H1 (cell line): ENCODE measurements at regions not wholly inside any gene's neighbourhood (a gene's known extent, or its start where the extent isn't known, plus 50 kb on each side); places are given as distances from the start of the nearest gene placed in this dataset.

Source experiments
- CTCF ChIA-PET: fragments of 300-600 bp; sonication (Branson Sonifier 250); formaldehyde crosslinking; loops from one replicate; lab custom pipeline; 2021; ENCODE audit not compliant: partially characterized antibody; lab: Charles Lee
- POLR2A ChIA-PET: fragments of 300-600 bp; sonication (Branson Sonifier 250); formaldehyde crosslinking; loops from one replicate; lab custom pipeline; 2021; ENCODE audit warnings: inconsistent platforms; ENCODE audit not compliant: partially characterized antibody; lab: Charles Lee
- DNase-seq, 2 experiments: peaks; one replicate each; pipeline versions ENCODE4 v3.0.0 to v3.0.0-alpha.2; 2010 to 2022; ENCODE audit warnings: low spot score in 2 of 2, low read depth in 1 of 2, mixed read lengths in 1 of 2
- FAIRE-seq: peaks from 2 replicates; lab custom pipeline; 2011; peaks lifted over from hg19 to GRCh38; lab: Jason Lieb, UNC
- H2AFZ ChIP-seq: 2 replicates; pipeline ENCODE4 v1.8.1; 2012; ENCODE audit warnings: low read length, inconsistent platforms
- H2AK5ac ChIP-seq: 2 replicates; pipeline ENCODE4 v1.6.1; 2013; ENCODE audit warnings: low read depth, low read length
- H2BK120ac ChIP-seq: replicated peaks from 2 replicates; pipeline ENCODE3; 2013; ENCODE audit warnings: low read depth, low read length, inconsistent platforms
- H2BK12ac ChIP-seq: 2 replicates; pipeline ENCODE4 v1.6.1; 2013; ENCODE audit warnings: low read depth, low read length
- H2BK15ac ChIP-seq: 2 replicates; pipeline ENCODE4 v1.6.1; 2013; ENCODE audit warnings: low read length
- H2BK20ac ChIP-seq: 2 replicates; pipeline ENCODE4 v1.6.1; 2013; ENCODE audit warnings: low read length
- H2BK5ac ChIP-seq: 2 replicates; pipeline ENCODE4 v1.6.1; 2013; ENCODE audit warnings: low read depth, low read length
- H3K14ac ChIP-seq: 2 replicates; pipeline ENCODE4 v1.6.1; 2013; ENCODE audit warnings: inconsistent platforms; ENCODE audit not compliant: insufficient read length
- H3K18ac ChIP-seq: 2 replicates; pipeline ENCODE4 v1.6.1; 2013; ENCODE audit warnings: low read length; ENCODE audit errors: extremely low read depth
- H3K23ac ChIP-seq: 2 replicates; pipeline ENCODE4 v1.6.1; 2013; ENCODE audit warnings: inconsistent platforms; ENCODE audit not compliant: insufficient read length
- H3K23me2 ChIP-seq: 2 replicates; pipeline ENCODE4 v1.6.1; 2013; ENCODE audit warnings: low read depth, low read length
- H3K27ac ChIP-seq: 2 replicates; pipeline ENCODE4 v1.6.1; 2011; ENCODE audit warnings: low read depth, low read length, inconsistent platforms
- H3K27me3 ChIP-seq, 4 experiments: replicated peaks in 1 of 4; 1 replicate in 1 of 4; 2 replicates in 3 of 4; pipeline versions ENCODE4 v1.6.1 to v1.8.1; 2011 to 2013; ENCODE audit warnings: low read length in 3 of 4, mild to moderate bottlenecking in 3 of 4, inconsistent platforms in 2 of 4, mixed read lengths in 2 of 4, moderate library complexity in 1 of 4; ENCODE audit not compliant: control insufficient read depth in 3 of 4, insufficient read depth in 3 of 4; ENCODE audit errors: extremely low read depth in 1 of 4
- H3K36me3 ChIP-seq, 4 experiments: 2 replicates each; pipeline versions ENCODE4 v1.6.1 to v1.8.1; 2011 to 2013; ENCODE audit warnings: mild to moderate bottlenecking in 4 of 4, low read length in 3 of 4, moderate library complexity in 2 of 4, control low read depth in 1 of 4, inconsistent platforms in 1 of 4; ENCODE audit not compliant: insufficient read depth in 4 of 4, control insufficient read depth in 2 of 4
- H3K4ac ChIP-seq: replicated peaks from 2 replicates; pipeline ENCODE3; 2013; ENCODE audit warnings: low read length, low read depth, mixed read lengths, inconsistent platforms; ENCODE audit not compliant: insufficient read length
- H3K4me1 ChIP-seq, 4 experiments: replicated peaks in 1 of 4; 1 replicate in 1 of 4; 2 replicates in 3 of 4; pipeline versions ENCODE4 v1.6.1 to v1.8.1; 2011 to 2013; ENCODE audit warnings: low read length in 3 of 4, inconsistent platforms in 2 of 4, mixed read lengths in 1 of 4; ENCODE audit not compliant: insufficient read depth in 4 of 4, control insufficient read depth in 3 of 4
- H3K4me2 ChIP-seq, 2 experiments: 2 replicates each; pipeline versions ENCODE4 v1.6.1 to v1.8.1; 2011 to 2013; ENCODE audit warnings: low read depth in 2 of 2, low read length in 2 of 2, control low read depth in 1 of 2, inconsistent platforms in 1 of 2, mild to moderate bottlenecking in 1 of 2; ENCODE audit not compliant: insufficient read depth in 1 of 2
- H3K4me3 ChIP-seq, 4 experiments: fragments of 200-600, 300-600 bp in 1 of 4; sonication (generic), shearing (Covaris generic), sonication (Bioruptor Twin) in 1 of 4; 2 replicates each; pipeline versions ENCODE4 v1.5.1 to v1.8.1; 2011 to 2016; ENCODE audit warnings: low read length in 4 of 4, low read depth in 3 of 4, control low read depth in 2 of 4, inconsistent platforms in 2 of 4, mild to moderate bottlenecking in 2 of 4, mixed read lengths in 1 of 4, moderate library complexity in 1 of 4; ENCODE audit not compliant: insufficient read depth in 2 of 4; ENCODE audit errors: extremely low read depth in 1 of 4
- H3K56ac ChIP-seq: replicated peaks from 2 replicates; pipeline ENCODE3; 2013; ENCODE audit warnings: low read depth, mild to moderate bottlenecking, mixed read lengths, low read length, inconsistent platforms; ENCODE audit not compliant: insufficient read length
- H3K79me1 ChIP-seq: 2 replicates; pipeline ENCODE4 v1.6.1; 2013; ENCODE audit warnings: low read depth, low read length, control low read depth
- H3K79me2 ChIP-seq, 2 experiments: 2 replicates each; pipeline versions ENCODE4 v1.6.1 to v1.8.1; 2012 to 2013; ENCODE audit warnings: low read length in 2 of 2, mild to moderate bottlenecking in 2 of 2, inconsistent platforms in 1 of 2; ENCODE audit not compliant: insufficient read depth in 2 of 2, control insufficient read depth in 1 of 2
- H3K9ac ChIP-seq, 4 experiments: replicated peaks in 1 of 4; 1 replicate in 1 of 4; 2 replicates in 3 of 4; pipeline versions ENCODE4 v1.6.1 to v1.8.1; 2011 to 2013; ENCODE audit warnings: low read depth in 3 of 4, low read length in 3 of 4, control low read depth in 2 of 4, mild to moderate bottlenecking in 2 of 4, moderate library complexity in 2 of 4, inconsistent platforms in 1 of 4; ENCODE audit errors: extremely low read depth in 1 of 4
- H3K9me3 ChIP-seq, 2 experiments: 2 replicates each; pipeline versions ENCODE4 v1.6.1 to v1.8.1; 2012 to 2013; ENCODE audit warnings: mild to moderate bottlenecking in 2 of 2, moderate library complexity in 2 of 2, control low read depth in 1 of 2, inconsistent platforms in 1 of 2, low read depth in 1 of 2, low read length in 1 of 2, mixed read lengths in 1 of 2; ENCODE audit not compliant: insufficient read depth in 2 of 2
- H4K20me1 ChIP-seq, 2 experiments: replicated peaks in 1 of 2; 2 replicates each; pipeline versions ENCODE3 to v1.8.1; 2011 to 2013; ENCODE audit warnings: inconsistent platforms in 2 of 2, low read length in 2 of 2, mild to moderate bottlenecking in 1 of 2; ENCODE audit not compliant: insufficient read depth in 2 of 2, control insufficient read depth in 1 of 2
- H4K5ac ChIP-seq: 2 replicates; pipeline ENCODE4 v1.6.1; 2013; ENCODE audit warnings: low read length, low read depth, mixed read lengths, inconsistent platforms; ENCODE audit not compliant: insufficient read length
- H4K8ac ChIP-seq: 2 replicates; pipeline ENCODE4 v1.8.0; 2013; ENCODE audit warnings: mild to moderate bottlenecking, moderate library complexity, low read length, inconsistent platforms; ENCODE audit not compliant: insufficient read depth; ENCODE audit errors: extremely low read depth
- H4K91ac ChIP-seq: replicated peaks from 2 replicates; pipeline ENCODE3; 2013; ENCODE audit warnings: low read length, mixed read lengths, inconsistent platforms; ENCODE audit not compliant: insufficient read length
- ATF2 ChIP-seq: IDR thresholded peaks from 2 replicates; pipeline ENCODE4 v1.6.1; 2012; ENCODE audit warnings: low read length, inconsistent platforms
- CHD1 ChIP-seq: IDR thresholded peaks from 2 replicates; pipeline ENCODE4 v1.6.1; 2012; ENCODE audit warnings: low read depth, low read length, improper control_type of control experiment
- CHD2 ChIP-seq: IDR thresholded peaks from 2 replicates; pipeline ENCODE4 v1.6.1; 2012; ENCODE audit warnings: low read length, improper control_type of control experiment
- EGR1 ChIP-seq: IDR thresholded peaks from 2 replicates; pipeline ENCODE4 v1.6.1; 2011; ENCODE audit warnings: low read depth, low read length, borderline replicate concordance
- EP300 ChIP-seq, 2 experiments: IDR thresholded peaks; 1 replicate in 1 of 2; 2 replicates in 1 of 2; pipeline ENCODE4 v1.6.1; 2011 to 2012; ENCODE audit warnings: low read depth in 2 of 2, low read length in 2 of 2, mild to moderate bottlenecking in 2 of 2, borderline replicate concordance in 1 of 2, inconsistent platforms in 1 of 2, moderate library complexity in 1 of 2
- EZH2 ChIP-seq: fragments of 200-600 bp; sonication (generic); IDR thresholded peaks from 2 replicates; pipeline ENCODE4 v1.7.1; 2012; ENCODE audit warnings: low read depth, mild to moderate bottlenecking, moderate library complexity, low read length, inconsistent platforms; ENCODE audit not compliant: severe bottlenecking
- GABPA ChIP-seq: IDR thresholded peaks from 2 replicates; pipeline ENCODE4 v1.6.1; 2011; ENCODE audit warnings: mild to moderate bottlenecking, low read length, moderate library complexity, borderline replicate concordance; ENCODE audit not compliant: insufficient read depth
- JUND ChIP-seq: IDR thresholded peaks from 2 replicates; pipeline ENCODE4 v1.6.1; 2011; ENCODE audit warnings: mild to moderate bottlenecking, improper control_type of control experiment, low read length
- POLR2A ChIP-seq, 2 experiments: IDR thresholded peaks; 1 replicate in 1 of 2; 2 replicates in 1 of 2; pipeline ENCODE4 v1.6.1; 2011; ENCODE audit warnings: low read depth in 2 of 2, low read length in 2 of 2, mild to moderate bottlenecking in 2 of 2; ENCODE audit errors: control extremely low read depth in 1 of 2
- SP2 ChIP-seq: IDR thresholded peaks from 2 replicates; pipeline ENCODE4 v1.6.1; 2012; ENCODE audit warnings: mild to moderate bottlenecking, low read length, inconsistent platforms
- SP4 ChIP-seq: IDR thresholded peaks from 2 replicates; pipeline ENCODE4 v1.6.1; 2012; ENCODE audit warnings: low read length, inconsistent platforms
- USF2 ChIP-seq: IDR thresholded peaks from 2 replicates; pipeline ENCODE4 v1.6.1; 2011; ENCODE audit warnings: low read length, improper control_type of control experiment
- ZNF274 ChIP-seq: IDR thresholded peaks from 2 replicates; pipeline ENCODE4 v1.7.0; 2012; ENCODE audit warnings: low read length, borderline replicate concordance; ENCODE audit errors: extremely low read depth
- WGBS, 2 experiments: shearing (Covaris generic) in 1 of 2; methylation state at CpG; one replicate each; pipeline versions ENCODE4 v1.1.6 to v1.1.7; 2013 to 2015; ENCODE audit warnings: low lambda C conversion rate in 2 of 2, mixed read lengths in 2 of 2, inconsistent platforms in 1 of 2, low coverage in 1 of 2, missing lambda C conversion rate in 1 of 2; ENCODE audit not compliant: insufficient replicate concordance in 2 of 2, insufficient coverage in 1 of 2, insufficient read length in 1 of 2; ENCODE audit errors: extremely low coverage in 1 of 2, missing lambda C conversion rate in 1 of 2; 5-methylcytosine and 5-hydroxymethylcytosine counted together

- Histone ChIP-seq H2BK15ac (no peak overlapping the region), H3K9ac (no peak overlapping the region), H3K4me2 (no peak overlapping the region), H4K91ac (no peak overlapping the region), H3K36me3 (no peaks in the 10 kb centered on the region), H4K5ac (no peak overlapping the region), H2AFZ (no peak overlapping the region), H3K27me3 (no peaks in the 10 kb centered on the region), H3K27ac (no peak overlapping the region), H2BK5ac (no peak overlapping the region), H3K79me2 (no peaks in the 10 kb centered on the region), H3K4ac (no peak overlapping the region), H4K20me1 (no peaks in the 10 kb centered on the region), H3K56ac (no peak overlapping the region), H4K8ac (no peak overlapping the region), H2BK20ac (no peak overlapping the region), H3K23me2 (no peaks in the 10 kb centered on the region; the same call in 1 of the 2 replicates), H3K23ac (no peak overlapping the region), H3K79me1 (no peaks in the 10 kb centered on the region), H2AK5ac (no peak overlapping the region), H3K14ac (no peak overlapping the region), H3K4me1 (no peaks in the 10 kb centered on the region), H2BK120ac (no peak overlapping the region), H2BK12ac (no peak overlapping the region), H3K4me3 (no peak overlapping the region), H3K18ac (no peak overlapping the region), H3K9me3 (no peaks in the 10 kb centered on the region)
- no peak for DNase-seq
- ChIA-PET CTCF (interaction anchor here (0.5 to 1.0 kb wide), 3 partner anchors 131 to 1001 kb away, joined by 3 read pairs; no protein-coding TSS in a partner anchor), POLR2A (no interaction called here)
- 80% methylated on average over 2 of the region's 2 CpGs; no CpG with 5 or more reads in 1 of the 2 experiments for WGBS, 2 experiments
- FAIRE-seq = no peak
- TF ChIP-seq EP300 (IDR thresholded peaks at IDR 0.05; ENCODE audit: borderline replicate concordance in 1 of 2, low read depth in 2 of 2, low read length in 2 of 2) (no peak), SP4 (no peak), POLR2A (IDR thresholded peaks at IDR 0.05; ENCODE audit: control extremely low read depth in 1 of 2, low read depth in 2 of 2, low read length in 2 of 2) (no peak), JUND (no peak), ZNF274 (no peak), CHD1 (no peak), USF2 (no peak), CHD2 (no peak), EZH2 (no peak), GABPA (no peak), SP2 (no peak), ATF2 (no peak), EGR1 (no peak)
These were observed 589.3 kb upstream of the ARGLU1 start for GRCh38 chr13:107157271-107157670.
